Activated T-cell treated with anti-CD3 and anti-CD28 coated beads, Interleukin-2, amount 50 U/mL, for 1 hour (primary cell): ENCODE measurements at regions not wholly inside any gene's neighbourhood (a gene's known extent, or its start where the extent isn't known, plus 50 kb on each side); places are given as distances from the start of the nearest gene placed in this dataset.

Source experiments
- DNase-seq: peaks from one replicate; pipeline ENCODE4 v3.0.0-alpha.2; 2020

DNA sequence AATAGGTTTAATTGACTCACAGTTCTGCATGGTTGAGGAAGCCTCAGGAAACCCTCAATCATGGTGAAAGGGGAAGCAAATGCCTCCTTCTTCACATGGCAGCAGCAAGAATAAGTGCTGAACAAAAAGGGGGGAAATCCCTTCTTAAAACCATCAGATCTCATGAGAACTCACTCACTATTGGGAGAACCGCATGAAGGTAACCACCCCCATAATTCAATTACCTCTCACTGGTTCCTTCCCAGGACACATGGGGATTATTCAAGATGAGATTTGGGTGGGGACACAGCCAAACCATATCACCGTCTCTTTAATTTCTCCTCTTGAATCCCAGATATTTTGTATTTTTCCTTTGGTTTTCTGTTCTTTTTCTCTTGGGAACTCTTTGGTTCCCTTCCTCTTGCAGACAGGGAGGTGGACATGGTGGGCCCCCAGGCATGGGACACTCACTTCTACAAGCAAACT, 223.6 kb downstream of the TBXT start:
- no peak for DNase-seq

DNA sequence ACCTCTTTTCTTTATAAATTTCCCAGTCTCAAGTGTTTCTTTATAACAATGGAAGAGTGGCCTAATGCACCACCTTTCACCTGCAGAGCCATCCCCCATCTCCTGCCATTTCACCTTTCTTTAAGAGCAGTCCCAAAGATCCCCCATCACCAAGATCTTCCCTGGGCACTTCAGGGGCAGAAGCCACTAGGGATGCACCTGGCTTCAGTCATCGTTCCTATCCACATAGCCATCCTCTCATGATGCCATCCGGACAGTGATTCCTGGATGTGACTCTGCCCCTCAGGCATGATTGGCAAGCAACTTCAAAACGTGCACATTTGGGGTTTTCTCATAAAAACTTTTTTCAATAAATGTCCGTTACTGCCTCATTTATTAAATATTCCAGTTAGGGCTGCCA, 225.9 kb downstream of the TBXT start:
- no peak for DNase-seq

DNA sequence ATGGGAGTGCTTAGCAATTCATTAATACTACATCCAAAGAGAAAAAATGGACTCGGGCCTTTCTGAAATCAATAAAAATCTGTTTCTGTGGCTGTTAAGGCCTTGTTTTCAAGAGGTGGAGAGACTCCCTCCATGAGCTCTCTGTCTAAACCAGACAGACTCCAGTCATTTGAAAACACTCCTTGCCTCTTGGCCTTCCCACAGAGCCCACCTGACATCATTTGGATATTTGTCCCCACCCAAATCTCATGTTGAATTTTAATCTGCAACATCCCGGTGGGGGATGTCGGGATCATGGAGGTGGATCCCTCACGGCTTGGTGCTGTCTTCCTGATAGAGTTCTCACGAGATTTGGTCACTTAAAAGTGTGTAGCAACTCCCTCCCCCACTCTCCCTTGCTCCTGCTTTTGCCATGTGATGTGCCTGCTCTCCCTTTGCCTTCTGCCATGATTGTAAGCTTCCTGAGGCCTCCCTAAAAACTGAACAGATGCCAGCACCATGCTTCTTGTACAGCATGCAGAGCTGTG, 226.3 kb downstream of the TBXT start:
- no peak for DNase-seq

DNA sequence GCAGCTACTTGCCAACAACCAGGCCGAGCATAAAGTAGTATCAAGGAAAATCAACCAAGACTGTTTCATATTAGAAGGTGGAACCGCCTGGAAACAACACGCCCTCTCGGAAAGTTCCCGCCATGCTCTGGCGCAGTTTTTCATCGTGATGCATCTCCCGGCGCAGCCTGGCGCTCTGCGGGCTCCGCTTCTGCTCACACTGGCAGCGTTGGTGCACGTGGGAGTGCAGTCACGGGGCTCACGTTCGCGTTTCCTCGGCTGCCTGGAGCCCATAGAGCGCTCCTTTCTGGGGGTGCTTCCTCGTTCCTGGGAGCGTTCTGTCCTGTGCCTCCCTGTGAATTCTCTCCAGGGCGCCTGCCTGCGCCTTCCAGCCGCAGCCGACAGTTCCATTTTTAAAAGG, 227.3 kb downstream of the TBXT start:
- no peak for DNase-seq

DNA sequence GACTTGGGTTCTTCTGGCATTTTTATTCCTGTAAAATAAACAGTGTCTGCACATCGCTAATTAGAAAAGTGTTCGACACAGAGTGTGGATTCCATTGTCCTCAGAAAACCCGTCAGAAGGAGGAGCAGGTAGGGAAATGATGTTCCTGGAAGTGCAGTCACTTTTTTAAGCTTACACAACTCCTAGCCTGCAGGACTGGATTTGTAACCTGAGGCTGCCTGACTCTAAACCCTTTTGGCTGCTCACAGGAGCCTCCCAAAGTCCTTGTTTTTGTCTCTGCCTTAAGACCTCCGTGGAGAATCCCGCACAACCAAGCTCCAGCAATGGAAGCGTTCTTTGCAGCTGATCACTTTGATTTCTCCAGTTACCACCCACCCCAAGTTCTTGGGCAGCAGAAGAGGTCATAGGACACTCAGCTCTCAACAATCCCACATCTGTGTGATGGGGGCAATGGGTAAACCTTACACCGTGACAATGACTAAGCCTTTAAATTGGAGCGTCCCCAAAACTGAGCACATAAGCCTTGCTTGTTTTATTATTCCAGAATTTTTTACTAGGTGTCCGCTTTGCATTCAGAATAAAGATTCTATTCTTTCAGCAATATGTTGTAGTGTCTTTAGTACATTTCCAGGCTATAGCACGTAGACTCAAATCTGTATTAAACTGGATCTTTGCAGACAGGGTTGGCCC, 227.9 kb downstream of the TBXT start:
- DNase-seq = no peak

DNA sequence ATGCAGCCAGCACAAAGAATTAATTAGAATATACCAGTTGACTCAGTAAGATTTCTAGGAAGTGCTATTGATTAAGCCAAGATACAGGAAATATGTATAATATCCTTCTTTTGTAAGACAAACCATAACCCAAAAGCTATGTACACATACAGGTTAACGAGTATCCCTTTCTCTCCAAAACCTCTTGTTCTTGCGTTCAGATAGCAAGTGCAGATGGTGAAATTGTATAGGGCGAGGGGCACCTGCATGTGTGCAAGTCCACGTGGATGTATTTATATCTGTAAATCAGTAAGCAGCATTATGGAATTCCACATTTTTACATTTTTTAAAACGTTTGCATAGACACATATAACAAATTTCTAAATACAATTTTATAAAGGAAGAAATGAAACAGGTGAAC, 228.6 kb downstream of the TBXT start:
- DNase-seq = no peak

DNA sequence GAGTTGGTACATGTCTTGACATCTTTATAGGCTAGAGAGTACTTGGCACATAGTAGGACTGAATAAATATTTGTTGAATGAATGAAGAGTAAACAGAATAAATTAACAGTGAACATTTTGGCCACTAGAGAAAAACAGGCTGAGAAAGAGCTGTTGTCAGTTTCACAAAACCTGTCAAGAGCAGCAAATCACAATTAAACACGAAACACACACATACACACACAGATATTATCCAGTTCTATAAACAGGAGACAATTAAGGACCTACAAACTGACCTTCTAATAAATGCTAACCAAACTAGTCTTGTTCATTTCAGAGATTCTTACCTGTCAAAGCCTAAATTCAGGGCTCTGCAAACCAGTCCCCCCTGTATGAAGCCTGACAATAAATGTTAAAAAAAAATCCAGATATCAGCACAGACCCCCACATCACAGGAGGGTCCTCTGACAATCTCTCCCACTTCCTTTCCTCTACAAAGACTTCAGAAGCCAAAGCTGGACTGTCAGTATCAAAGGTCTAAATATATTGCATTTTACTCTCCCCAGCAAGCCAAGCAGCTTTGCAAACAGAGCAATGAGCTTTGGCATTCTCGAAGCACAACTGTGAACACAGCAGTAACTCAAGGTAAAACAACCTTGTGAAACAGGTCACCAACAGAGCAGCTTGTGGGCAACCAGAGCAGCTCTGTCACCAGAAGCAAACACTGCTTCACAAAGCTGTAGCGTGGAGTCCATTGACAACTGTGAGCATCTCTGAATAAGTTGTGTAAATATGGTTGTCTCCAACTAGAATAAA, 229.9 kb downstream of the TBXT start:
- no peak for DNase-seq

DNA sequence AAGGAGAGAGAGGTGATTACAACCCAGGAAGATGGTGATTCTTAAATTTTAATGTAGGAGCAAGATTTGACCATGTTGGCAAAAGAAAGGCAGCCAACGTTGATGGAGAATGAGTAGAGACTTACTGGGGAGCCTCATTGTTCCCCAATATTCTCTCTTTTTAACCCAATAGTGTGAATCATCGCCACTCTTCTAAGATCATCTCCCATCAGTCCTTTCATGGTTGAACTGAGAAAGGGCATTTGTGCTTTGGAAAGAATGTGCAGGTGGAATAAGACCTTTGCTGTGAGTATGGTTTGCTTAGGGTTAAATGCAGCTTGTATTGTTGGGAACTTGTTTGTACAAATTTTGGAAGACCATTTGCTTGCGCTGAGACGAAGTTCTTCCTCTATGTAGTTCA, 231.0 kb downstream of the TBXT start:
- no peak for DNase-seq

DNA sequence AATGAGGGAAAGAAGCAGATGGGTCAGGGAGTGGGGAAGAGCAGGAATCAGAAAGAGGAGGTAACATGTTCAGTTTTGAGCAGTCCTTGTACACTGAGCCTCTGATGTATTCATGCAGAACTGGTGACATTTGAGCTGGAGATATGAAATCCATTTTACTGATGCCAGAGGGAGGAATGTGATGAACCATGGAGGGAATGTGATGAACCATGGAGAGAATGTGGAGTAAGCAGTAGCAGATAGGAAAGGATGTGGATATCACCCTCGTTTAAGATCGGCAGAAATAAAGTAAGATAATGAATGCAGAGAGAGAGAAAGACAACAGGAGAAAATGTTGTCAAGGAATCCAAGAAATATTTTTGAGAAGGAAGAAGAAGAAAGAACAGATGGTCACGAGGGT, 231.6 kb downstream of the TBXT start:
- DNase-seq = no peak

DNA sequence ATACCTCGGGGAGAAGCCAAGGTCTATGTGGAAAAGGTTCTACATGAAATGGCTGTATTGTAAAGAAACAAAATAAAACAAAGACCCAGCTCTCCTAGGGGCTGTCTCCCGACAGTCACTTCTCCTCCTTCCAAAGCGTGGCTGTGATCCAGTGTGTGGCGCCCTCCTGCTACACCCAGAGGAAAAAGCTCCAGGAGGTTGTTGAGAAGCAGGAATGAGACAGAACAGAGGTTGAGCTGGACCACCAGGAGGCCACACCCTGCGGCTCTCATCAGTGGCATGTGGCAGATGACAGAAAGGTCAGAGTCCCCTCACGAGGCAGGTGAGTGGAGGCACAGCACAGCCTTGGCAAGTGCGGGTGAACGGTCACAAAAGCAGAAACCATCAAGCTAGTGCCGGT, 236.0 kb downstream of the TBXT start:
- no peak for DNase-seq

DNA sequence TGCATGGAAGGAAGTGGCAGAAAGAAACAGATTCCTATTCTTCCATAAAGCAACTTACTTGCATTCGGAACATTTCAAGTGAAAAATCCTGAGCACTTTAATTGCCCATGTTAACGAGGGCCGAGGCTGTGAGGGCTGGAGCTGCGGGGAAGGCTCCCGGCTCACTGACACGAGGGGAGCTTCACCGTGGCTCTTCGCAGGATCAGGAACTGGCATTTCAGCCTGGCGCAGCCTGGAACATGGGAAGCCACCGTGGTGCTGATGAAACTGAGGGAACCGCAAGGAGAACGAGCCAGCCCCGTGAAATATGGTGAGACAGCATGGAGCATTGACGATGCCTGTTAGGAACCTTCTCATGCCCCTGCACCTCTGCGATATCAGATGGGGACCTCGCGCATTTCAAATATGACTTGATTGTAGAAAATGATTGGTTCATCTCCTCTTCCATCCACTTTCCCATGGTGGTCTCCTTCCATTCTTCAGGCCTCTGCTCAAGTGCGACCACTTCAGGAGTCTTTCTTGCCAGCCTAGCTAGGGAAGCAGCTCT, 236.9 kb downstream of the TBXT start:
- DNase-seq = no peak

DNA sequence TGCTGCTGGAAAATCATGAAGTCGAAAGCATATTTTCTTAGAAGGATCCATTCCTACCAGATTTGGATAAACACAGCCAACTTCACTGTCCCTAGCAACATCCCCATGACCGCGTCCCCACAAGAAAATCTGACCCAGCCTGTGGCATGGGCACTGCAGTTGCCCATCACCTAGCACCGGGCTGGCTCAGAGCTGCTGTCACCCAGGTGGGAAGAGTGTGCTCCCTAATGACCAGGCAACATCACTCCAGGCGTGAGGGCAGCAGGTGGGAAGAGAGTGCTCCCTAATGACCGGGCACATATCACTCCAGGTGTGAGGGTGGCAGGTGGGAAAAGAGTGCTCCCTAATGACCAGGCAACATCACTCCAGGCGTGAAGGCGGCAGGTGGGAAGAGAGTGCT, 238.0 kb downstream of the TBXT start:
- no peak for DNase-seq

DNA sequence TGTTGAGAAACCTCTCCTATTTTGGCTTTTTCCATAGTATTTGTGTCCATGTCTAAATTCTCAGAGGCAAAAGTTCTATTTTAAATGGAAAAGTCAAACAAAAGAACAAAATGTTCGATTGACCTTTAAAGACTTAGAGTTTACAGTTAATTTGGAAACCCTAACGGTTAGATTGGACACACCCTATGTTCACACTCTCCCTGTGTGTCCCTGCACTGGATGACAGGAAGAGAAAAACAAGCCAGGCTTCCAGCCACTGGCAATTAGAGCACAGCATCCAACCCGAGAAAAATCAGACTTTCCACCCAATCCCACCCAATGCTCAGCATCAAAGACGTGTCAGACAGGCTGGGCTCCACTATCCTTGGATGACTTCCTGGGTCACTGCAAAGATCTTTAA, 241.3 kb downstream of the TBXT start:
- no peak for DNase-seq

DNA sequence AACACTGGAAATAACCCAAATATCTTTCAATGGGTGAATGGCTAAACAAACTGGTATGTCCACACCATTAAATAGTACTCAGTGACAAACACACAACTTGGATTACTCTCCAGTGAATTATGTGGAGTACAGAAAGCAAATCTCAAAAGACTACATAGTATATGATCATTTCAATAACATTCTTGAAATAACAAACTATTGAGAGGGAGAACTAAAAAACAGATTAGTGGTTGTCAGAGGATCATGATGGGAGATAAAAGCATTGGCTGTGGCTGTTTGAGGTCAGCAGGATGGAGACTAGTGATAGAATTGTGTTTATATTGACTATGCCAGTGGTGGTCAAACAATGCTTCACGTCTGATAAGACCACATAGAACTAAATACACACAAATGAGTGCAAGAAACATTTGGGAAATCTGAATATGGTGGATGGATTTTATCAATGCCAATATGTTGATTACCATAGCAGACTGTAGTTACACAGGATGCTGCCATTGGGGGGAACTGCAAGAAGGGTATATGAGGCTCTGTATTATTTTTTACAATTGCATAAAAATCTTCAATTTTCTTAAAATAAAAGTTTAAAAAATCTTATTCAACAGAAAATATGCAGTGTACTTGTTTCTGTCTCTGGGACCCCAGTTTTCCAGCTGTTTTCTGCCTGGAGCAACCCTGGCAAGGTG, 242.0 kb downstream of the TBXT start:
- no peak for DNase-seq

DNA sequence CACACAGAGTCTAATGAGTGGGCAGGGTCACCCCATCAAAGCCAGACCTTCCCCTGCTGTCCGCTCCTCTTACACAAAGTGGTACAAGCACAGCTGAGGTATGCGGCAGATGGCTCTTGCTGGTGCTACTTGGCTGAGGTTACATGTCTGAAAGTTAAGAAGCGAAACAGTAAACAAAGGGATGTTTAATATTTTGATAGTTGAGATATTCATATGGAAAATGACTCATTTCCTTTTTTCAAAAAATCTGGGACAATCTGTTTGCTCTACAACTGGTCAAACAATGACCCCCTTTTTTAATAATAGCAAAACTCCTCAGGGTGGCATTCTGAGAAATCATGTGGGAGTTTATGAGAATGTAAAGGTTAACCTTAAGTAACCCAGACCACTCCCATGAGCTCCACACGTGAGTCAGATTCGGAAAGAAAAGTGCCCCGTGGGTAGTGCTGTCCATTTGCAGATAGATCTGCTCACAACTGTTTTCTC, 245.3 kb downstream of the TBXT start:
- DNase-seq = no peak

DNA sequence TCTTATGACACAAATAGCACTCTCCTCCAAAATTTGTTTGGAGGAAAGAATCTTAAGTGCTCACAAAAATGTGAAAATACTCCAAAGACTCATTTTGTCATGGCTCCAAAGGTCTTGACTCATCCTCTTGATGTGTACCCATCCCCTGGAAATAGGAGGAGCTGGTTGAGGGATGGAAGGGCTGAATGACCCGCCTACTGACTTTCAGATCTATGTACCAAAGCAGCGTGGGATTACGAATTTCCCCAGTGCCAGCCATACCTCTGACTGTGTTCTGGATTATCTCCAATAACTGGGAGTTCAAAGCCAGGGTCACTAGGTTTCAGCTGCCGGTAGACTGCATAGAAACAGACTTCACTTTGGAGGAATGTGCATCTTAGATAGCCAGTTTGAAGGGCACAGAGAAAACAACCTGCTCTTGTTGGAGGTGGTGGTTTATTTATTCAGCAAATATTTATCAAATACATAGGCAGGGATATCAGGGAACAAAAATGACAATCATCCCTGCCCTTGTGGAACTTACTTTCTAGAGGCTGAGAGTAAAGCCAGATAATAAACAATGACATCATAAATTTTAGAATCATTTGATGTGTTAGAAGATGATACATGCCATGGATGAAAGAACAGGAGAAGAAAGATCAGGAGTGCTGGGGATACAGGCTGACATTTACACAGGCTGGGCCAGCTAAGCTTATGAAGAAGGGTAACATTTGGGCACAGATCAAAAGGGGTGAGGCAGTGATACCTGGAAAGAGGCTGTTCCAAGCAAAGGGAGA, 246.6 kb downstream of the TBXT start:
- DNase-seq = no peak

DNA sequence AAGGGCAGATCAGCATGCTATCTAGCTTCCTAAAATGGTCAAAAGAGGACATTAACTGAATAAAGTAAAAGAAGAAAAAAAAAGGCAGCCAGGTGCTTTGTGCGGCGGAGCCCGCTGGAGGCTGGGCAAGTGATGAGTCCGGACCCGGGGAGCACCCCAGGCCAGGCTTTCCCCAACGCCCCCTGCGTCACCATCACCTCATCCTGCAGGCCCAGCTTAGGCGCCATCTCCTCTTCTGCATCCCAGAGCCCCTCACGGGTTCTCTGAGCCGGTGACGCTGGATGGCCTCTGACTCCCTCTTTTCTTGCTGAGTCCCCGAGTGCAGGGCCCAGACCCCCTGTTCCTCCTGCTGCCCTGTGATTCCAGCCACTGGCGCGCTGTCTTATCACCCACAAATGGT, 250.1 kb downstream of the TBXT start:
- DNase-seq = no peak

DNA sequence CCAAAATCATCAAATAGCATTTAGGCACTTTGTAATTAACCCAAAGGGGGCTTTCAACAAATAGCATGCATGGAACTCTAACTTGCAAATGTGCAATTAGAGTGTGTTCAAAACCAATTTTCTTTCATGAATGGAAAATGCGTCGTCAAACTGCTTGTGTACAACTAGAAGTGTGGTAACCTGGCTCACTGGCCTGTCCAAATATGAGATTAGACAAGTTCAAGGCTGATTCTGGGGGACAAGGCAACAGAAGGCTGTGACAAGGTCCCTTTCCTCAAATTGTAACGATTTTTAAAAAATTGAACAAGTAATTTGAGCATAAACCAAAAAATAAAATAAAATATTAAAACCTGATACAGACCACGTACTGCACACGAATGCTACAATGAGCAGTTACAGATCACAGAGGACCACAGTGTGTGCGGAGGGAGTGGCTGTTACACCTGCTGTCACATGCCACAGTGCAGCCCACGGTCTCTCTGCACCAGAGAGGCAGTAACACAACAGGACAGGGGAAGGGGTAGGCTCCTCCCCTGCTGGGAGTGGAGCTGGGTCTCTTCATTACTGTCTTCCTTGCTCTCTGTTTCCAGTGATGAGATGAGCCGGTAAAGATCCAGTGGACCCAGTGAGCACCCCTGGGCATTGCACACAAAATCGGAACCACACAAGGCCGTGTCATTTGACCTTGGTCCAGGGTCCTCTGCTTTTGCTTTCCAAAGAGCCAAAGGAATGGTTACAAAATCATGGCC, 252.2 kb upstream of the PDE10A start:
- no peak for DNase-seq

DNA sequence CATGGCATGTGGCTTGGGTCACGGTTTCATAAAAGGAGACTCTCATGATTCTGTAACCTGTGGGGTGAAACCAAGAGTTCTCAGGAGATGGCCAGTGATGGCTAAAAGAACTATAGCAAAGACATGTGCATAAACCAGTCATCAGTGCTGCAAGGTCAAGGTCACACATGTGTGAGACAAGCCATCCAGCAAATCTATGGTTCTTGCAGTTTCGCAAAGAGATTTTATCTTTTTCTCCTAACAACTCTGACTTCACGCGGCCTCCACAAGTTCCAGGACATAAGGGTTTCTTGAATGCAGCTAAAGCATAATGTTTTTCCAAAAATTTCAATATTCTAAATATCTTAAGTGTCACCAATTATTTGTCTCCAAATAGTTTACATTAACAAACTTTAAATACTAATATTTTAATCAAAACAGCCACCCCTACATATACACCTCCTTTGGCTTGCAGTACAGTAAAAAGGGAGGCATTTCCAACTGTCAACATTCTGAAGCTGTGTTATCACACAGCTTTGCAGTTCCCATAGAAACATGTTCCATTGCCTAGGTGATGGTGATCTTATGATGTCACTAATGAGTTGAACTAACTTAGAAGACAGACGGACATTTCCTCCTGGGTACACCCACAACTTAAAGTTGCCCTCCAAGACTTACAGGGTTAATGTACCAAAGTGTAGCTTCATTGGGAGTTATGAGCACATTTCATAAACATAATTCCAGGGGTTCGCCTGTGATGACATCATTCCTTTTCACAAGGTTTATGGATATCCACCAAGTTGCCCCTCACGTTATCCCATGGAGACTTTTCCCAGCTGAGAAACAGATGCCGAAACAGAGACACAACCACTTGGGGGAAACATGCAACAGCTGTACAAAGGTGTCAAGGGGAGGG, 250.9 kb upstream of the PDE10A start:
- DNase-seq = no peak

DNA sequence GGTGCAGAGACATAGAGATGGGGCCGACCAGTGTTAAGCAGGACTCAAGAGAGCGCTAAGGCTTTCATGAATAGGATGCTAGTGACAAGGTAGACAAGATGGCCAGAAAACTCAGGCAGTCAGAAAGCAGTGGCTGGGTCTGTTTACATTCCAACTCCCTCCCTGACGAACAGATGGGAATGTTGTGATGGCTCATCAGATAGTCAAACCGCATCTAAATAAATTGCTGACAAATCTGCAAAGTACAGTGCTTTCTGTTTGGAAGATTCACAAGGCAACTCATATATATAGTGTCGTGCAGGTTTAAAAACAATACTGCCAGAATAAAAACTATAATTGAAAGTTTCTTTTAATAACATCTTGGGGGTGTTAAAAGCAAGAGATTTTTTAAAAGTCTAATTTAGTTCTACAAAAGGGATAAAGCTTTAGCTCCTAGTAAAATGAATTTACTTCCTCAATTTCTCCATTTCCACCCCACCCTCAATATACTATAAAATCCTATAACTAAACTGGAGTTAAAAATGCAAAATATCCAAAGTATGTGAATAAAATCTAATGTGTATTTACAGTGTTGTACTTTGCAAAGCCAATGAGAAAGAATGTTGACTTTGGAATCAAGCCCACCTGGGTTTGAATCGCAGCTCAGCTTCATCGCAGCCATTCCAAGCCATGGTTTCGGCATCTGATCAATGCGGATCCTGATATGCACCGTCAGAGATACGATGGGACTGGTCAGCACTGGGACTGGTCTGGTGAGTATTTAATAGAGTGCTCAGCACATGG, 247.3 kb upstream of the PDE10A start:
- DNase-seq = no peak
